Tibial nerve (tissue), 3 donors: ENCODE measurements at regions not wholly inside any gene's neighbourhood (a gene's known extent, or its start where the extent isn't known, plus 50 kb on each side); places are given as distances from the start of the nearest gene placed in this dataset.

ENCODE experiments used
- POLR2A ChIP-seq, 2 donors: fragments of 450-650 bp; IDR thresholded peaks; one replicate each; pipeline ENCODE4 v1.6.1; 2017; ENCODE audit warnings: antibody characterized with exemption in 2 of 2, mild to moderate bottlenecking in 2 of 2, moderate library complexity in 2 of 2
- TF ChIP-seq, protein P1 (sequence below), 5 experiments: fragments of 200-600 bp in 3 of 5; fragments of 450-650 bp in 2 of 5; sonication (generic) in 3 of 5; IDR thresholded peaks; one replicate each; pipeline ENCODE4 v1.5.1; 2016 to 2019; ENCODE audit warnings: antibody characterized with exemption in 5 of 5, mild to moderate bottlenecking in 3 of 5, moderate library complexity in 2 of 5

DNA sequence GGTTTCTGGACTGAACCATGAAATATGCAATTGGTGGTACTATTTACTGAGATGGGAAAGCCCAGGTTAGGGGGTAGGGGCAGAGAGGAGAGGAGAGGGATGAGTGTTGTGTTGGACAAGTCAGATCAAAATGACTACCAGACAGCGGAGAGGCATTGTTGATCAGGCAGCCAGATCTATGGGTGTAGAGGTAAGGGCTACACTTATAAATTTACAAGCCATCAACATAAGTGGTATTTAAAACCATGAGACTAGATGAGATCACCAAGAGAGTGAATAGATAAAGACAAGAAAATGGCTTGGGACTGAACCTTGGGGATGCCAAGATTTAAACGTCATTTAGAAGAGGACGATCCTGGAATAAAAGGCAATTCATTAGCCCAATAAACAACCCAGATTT lies 123.4 kb downstream of the NXPE2 start:
- no peak for TF ChIP-seq POLR2A (IDR thresholded peaks at IDR 0.05)
- TF ChIP-seq, protein P1, sequence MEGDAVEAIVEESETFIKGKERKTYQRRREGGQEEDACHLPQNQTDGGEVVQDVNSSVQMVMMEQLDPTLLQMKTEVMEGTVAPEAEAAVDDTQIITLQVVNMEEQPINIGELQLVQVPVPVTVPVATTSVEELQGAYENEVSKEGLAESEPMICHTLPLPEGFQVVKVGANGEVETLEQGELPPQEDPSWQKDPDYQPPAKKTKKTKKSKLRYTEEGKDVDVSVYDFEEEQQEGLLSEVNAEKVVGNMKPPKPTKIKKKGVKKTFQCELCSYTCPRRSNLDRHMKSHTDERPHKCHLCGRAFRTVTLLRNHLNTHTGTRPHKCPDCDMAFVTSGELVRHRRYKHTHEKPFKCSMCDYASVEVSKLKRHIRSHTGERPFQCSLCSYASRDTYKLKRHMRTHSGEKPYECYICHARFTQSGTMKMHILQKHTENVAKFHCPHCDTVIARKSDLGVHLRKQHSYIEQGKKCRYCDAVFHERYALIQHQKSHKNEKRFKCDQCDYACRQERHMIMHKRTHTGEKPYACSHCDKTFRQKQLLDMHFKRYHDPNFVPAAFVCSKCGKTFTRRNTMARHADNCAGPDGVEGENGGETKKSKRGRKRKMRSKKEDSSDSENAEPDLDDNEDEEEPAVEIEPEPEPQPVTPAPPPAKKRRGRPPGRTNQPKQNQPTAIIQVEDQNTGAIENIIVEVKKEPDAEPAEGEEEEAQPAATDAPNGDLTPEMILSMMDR (IDR thresholded peaks at IDR 0.05), result no peak
